ENCODE measurements at regions not wholly inside any gene's neighbourhood (a gene's known extent, or its start where the extent isn't known, plus 50 kb on each side); places are given as distances from the start of the nearest gene placed in this dataset.

DNA sequence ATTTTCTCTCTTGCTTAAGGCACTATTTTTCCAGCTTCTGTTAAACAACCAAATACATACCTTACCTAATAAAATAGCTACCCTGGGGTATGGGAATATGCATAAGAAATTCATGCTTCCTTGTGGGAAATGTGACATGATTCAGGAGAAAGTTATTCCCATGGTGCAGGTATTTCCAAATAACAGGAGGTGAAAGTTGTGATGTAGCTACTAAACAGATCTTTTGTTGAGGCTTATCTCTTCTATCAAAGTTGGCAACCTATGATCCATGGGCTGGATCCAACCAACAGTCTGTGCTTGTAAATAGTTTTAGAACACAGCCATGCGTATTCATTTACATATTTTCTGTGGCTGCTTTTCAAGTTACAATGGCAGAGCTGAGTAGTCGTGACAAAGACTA lies 177.8 kb upstream of the NBEA start:
- no peak for DNase-seq (ENCODE audit: low read depth in 2 of 3, low spot score in 2 of 3)

DNA sequence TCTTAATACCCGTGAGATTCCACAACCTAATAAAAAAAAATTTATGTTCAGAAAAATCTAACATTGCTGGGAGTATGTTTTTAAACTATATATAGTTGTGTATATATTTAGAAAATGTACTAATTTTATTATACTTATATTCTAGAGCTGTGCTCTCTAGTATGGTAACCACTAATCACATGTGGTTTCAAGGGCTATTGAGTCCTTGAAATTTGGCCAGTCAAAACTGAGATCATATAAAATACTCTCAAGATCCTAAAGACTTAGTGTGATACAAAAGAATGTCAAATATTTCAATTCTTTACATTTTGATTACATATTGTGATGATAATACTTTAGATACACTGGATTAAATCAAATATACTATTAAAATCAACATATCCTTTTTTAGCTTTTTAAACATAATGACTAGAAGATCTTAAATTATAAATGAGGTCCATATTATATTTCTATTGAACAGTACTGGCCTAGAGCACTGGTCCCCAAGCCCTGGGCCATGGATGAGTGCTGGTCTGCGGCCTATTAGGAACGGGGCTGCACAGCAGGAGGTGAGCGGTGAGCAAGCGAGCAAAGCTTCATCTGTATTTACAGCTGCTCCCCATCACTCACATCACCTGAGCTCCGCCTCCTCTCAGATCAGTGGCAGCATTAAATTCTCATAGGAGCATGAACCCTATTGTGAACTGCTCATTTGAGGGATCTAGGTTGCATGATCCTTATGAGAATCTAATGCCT lies 176.5 kb upstream of the NBEA start:
- no peak for DNase-seq (ENCODE audit: low read depth in 2 of 3, low spot score in 2 of 3)

DNA sequence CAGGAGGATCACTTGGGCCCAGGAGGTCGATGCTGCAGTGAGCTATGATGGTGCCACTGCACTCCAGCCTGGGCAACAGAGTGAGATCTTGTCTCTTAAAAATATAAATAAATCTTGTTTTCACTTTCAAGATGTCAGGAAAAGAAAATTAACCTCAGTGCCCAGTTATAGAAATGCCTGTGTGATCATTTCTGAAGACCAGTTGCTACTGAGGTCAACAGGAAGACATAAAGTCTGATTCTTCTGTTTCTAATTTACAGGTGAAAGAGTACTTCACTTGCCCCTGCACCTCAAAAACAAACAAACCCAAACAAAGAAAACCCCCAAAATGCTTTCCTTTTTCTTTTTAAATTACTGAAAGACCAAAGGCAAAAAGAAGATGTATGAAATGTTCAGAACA lies 174.3 kb upstream of the NBEA start:
- DNase-seq (ENCODE audit: low read depth in 2 of 3, low spot score in 2 of 3): no peak

DNA sequence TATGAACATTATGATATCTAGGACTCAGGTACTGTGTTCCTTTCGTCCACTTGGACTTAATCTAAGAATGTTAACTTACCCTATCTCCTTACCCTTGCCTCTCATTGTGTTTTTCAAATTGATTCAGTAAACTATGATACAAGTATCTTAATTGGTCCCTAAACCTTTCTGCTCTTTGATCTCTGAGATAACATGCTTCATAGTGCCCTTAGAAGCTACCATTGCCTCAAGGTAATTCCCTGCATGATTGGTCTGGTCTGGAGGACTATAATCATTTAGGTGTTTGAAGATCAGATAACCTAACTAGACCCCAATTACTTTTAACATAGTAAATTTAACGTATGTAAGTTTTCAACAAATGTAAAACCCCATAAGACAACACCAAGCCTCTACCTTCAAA lies 169.9 kb upstream of the NBEA start:
- DNase-seq (ENCODE audit: low read depth in 2 of 3, low spot score in 2 of 3): no peak

DNA sequence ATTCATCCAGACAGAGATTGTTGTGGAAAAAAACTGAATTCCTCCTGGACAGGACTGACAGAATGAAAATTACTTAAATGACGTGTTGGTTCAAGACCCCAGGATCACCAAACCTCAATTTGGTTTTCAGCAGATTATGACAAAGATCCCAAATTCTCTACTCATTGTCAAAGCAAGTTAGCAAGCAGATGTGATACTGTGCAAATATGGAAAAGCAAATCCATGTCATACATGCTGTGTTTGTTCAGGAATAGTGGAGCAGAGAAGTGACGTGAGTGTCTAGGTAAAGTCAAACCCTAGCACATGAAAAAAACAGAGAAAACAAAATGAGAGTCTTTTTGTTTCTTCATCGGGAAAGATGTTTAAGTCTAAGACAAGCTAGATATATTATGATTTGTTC lies 169.2 kb upstream of the NBEA start:
- DNase-seq (ENCODE audit: low read depth in 2 of 3, low spot score in 2 of 3): no peak

DNA sequence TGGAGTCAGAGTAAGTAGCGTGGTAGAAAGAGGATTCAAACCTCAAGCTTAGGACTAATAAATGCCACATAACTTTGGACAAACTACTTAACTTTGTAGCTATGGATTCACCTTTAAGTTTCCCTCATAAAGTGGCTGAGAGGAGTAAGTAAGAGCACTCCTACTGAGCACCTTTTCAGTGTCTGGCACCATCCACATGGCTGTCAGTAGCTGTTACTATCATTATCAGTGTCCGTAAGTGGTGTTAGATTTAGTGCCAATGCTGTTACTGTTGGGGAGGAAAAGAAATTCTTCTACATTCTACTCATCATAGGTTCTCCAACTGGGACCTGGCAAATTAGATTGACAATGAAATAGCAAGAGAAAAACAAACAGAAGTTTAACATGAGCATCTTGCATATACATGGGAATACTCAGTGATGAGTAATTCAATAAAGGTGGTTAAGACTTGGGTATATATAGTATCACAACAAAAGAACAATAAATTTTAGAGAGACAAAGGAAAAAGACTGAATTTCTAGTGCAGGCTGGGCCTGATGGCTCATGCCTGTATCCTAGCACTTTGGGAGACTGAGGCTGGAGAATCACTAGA lies 165.6 kb upstream of the NBEA start:
- DNase-seq (ENCODE audit: low read depth in 2 of 3, low spot score in 2 of 3): no peak

DNA sequence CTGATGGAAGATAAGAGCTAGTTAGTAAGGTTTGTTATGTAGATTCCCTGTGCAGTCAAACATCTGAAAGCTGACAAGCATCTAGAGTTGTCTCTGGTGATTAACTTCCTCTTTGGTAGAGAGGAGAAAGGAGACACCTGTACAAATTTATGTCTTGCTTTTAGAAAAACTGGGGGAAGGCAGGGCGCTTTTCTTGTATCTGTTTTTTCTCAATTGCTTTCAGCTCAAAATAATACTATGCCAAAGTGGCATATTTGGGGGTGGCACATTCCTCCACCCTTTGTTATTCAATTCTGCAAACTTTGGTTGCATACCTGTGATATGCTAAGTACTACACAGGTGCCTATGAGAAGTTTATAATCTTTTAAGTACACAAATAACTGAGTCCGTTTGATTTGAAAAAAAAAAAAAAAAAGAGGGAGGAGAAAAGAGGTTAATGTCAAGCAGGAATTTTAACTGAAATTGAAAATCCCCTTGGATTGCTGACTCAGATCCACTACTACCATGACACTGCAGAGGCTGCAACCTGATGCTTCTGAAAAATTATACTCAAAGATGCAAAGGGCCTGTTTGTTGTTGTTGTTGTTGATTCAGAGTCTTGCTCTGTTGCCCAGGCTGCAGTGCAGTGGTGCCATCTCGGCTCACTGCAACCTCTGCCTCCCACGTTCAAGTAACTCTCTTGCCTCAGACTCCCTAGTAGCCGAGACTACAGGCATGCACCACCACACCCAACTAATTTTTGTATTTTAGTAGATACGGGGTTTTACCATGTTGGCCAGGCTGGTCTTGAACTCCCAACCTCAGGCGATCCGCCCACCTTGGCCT lies 164.8 kb upstream of the NBEA start:
- no peak for DNase-seq (ENCODE audit: low read depth in 2 of 3, low spot score in 2 of 3)

DNA sequence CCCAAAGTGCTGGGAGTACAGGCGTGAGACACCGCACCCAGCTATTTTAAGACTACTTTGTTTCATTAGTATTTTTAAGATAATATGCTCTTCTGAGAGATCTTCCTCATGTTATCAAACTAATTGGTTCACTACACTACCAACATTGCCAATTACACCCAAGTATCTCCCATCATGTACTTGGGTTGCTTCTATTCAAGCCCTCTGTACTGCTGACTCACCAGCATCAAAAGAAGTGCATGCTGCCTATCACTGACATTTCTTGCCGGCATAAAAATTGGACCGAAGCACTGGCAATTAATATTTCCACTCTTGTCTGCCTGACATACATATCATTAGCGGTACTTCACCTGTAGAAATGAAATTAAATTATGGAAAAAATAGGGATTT lies 164.2 kb upstream of the NBEA start:
- DNase-seq (ENCODE audit: low read depth in 2 of 3, low spot score in 2 of 3): no peak

DNA sequence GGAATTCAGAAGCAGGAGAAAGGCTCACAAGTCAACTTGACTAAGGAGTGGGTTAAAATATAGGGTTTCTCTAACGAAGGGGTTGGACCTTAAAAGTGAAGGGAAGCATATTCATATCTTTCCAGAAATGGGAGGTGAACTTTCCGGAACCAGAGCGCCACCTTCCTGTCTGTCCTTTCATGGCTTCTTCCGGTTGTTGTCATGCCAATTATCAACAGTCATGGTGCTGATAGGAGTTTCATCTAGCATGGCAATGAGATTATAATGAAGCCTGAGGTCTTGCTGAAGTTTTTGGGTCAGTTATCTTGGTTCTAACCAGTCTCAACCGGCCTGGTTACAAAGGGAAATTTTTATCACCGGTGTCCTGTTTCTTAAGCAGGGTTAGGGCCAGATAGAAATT lies 162.9 kb upstream of the NBEA start:
- DNase-seq (ENCODE audit: low read depth in 2 of 3, low spot score in 2 of 3): no peak

DNA sequence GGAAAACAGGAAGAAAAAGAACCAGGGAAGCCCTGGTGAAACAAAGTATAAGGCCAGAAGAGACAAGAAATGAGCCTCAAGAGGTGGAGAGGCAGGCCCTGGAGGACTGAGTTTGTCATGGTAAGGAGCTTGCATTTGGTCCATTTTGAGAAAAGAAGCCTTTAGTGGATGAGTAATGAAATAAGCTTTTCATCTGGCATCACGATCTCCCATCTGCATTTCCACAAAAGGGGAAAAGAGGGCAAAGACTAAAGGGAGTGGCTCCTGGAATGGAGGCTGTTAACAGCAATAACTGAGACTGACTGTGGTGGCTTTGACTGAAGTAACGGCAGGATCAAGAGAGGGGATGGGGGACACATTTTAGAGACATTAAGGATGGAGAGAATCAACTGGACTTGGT lies 148.8 kb upstream of the NBEA start:
- no peak for DNase-seq (ENCODE audit: low read depth in 2 of 3, low spot score in 2 of 3)

DNA sequence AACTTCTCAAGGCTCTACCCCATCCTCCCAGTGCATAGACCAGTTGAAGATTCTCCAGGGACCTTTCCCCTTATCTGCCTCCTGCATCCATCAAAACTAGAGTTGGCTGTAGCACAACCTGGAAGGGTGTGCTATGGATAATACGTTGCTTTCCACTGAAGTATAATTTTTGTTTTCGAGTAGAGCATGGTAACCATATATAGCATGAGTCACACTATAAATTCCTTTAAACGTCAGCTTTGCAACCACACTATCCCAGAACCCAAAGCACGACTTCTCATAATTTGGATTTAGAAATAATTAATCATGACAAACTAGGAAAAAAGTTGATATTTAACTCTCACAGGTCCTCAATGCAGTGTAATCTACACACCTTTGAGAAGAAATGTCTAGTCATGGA lies 138.3 kb upstream of the NBEA start:
- no peak for DNase-seq (ENCODE audit: low read depth in 2 of 3, low spot score in 2 of 3)

DNA sequence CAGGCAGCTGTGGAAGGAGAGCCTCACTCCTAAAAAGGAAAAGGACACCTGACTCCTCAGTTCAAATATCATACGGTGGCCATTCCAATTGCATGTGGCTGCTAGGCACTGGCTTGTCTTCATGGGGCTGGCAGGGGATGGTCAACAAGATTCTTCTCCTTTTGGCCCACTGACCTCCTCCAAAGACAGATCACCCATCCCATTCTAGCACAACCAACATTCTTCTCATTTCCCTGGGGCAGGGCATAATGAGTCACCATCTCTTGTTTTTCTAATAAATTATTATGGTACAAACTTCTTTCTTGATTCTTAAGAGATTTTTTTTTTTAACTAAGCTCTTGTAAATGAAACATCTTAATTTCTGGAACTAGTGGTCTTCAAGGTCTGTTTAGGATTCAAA lies 136.7 kb upstream of the NBEA start:
- no peak for DNase-seq (ENCODE audit: low read depth in 2 of 3, low spot score in 2 of 3)

DNA sequence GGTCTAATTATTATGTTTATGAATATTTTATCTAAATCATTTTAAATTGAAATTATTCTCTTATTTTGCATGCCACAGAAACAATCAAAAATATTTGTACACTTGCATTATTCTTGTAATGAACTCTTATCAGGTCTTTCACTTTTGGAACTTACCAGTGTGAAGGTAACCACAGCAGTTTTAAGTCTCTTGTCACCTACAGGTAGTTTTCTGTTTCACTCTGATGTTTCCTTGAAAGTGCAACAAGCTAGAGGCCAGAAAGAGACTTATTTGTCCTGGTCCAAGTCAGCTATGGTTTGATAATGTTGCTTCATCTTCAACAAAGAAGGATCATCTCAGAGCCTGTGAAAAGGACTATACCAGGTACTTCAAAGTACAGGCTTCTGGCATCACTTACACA lies 133.4 kb upstream of the NBEA start:
- no peak for DNase-seq (ENCODE audit: low read depth in 2 of 3, low spot score in 2 of 3)

DNA sequence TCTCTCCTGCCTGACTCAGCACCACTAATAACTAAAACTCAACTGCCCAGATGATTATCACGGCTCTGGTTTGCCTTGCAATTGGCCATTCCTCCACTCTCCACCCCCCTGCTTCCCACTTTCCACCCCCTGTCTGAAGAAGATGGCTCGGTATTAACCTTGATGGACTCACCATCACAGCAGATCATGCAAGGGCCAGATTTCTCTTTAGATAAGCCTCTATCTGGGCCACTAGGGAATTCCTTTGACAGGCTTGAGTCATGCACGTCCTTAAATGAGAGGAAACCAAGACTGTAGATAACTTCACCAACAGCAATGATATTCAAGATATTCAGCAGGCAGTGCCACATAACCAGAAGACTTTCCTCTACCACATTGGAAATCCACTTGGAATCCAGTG lies 131.1 kb upstream of the NBEA start:
- no peak for DNase-seq (ENCODE audit: low read depth in 2 of 3, low spot score in 2 of 3)

DNA sequence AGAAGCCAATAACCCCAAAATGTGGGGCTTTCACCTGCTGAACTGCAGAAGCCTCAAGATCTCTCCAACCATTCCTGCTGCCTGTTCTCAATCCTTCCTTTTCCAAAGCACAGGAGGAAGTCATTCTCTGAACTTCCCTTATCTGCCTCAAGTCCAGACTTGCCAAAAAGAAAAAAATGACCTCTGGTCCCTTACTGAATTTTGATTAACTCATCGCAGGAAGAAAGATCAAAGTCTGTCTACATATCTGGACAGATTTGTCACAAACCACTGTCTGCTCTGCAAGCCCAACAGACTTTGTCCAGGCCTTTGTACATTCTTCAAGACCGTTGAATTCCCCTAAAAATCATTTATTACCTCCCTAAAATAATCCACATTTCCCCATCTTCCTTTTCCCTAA lies 126.5 kb upstream of the NBEA start:
- no peak for DNase-seq (ENCODE audit: low read depth in 2 of 3, low spot score in 2 of 3)

DNA sequence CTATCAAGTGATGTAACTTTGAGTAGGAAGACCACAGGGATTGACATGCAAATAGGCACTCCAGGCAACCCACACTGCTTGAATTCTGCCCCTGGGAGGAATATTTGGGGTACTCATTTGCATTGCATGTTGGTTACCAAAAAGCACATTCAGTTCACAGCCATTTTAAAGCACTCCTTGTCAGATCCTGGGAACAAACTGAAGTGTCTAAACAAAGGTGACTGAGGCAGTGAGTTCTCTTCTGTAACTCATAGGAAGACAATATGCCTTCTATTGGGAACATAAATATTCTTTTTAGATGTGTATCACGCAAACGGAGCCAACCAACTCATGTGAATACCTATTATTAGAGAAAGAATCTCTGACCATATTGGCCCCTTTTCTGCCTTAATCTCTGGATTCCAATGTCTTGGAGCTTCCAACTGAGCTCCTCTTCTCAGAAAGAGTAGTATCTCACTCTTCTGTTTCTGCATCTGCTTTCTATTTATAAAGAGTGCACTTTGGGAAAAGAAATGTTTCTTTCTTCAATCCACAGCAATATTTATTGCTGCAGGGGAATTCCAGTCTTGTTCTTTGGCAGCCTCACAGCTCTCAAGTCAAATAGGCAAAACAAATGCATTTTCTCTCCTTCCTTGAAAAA lies 125.7 kb upstream of the NBEA start:
- DNase-seq (ENCODE audit: low read depth in 2 of 3, low spot score in 2 of 3): no peak

DNA sequence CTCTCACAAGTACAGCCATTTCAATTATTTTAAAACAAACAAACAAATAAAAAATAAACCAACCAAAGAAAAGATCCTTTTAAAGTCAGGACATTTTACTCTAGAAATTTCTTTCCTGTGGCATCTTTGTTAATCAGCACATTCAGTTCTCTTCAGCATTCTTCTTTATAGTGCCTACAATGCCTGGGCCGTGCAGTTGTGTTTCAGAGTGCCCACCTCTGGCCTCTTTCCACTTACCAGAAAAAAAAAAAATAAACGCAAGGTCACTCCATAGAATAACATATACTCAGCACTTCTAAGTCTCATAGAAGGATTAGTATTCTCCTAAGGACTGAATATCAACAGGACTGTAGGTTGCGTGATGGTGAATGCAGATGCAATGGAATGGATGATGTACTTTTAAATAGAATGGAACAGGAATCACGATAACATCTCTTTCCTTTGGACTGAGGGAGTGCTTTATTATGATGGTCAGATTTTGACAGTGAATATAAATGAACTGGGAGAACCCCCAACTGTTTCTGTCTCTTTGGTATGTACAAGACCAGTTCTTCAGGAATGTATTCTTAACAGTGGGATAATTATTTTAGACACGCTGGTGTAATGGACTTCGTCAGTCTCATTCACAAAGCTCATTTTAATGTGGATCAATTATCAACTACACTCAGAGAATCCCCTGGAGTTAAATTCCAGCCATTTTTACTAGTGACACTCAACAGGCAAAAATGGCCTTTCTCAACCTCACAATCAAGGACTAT lies 125.0 kb upstream of the NBEA start:
- no peak for DNase-seq (ENCODE audit: low read depth in 2 of 3, low spot score in 2 of 3)

DNA sequence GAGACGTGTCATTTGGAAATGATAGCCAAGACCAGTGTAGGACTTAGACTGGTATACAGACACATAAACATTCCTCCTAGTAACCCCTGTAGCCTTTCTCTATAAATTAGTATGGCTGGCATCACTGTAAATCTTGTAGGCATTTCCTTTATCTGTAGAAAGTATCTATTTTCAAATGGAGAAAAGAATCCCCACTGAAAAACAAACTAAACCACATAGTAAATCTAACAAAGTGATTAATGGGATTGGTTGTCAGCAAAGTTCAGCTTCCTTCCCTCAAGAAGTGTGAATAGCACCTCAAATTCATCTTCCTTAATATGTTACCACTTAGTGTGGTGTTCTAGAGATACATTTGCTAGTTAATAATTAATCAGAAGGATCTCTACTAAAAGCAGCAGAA lies 119.4 kb upstream of the NBEA start:
- DNase-seq (ENCODE audit: low read depth in 2 of 3, low spot score in 2 of 3): no peak

DNA sequence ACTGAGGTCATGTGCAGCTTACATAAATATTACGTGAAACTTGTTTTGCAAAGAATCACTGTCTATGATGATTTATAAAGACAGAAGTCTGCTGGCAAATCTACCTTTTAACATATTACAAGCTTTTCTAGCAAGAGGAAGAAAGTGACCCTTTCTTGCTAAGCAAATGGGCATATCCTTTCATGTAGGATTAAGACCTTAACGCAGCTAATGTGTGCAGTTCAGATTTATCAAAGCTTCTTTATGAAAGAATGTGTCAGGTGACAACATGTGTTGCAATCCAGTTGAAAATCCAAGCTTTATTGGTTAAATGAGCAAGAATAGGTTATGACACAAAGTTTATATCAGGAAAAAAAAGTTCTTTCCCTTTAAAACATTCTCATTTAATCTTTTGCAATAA lies 115.6 kb upstream of the NBEA start:
- no peak for DNase-seq (ENCODE audit: low read depth in 2 of 3, low spot score in 2 of 3)

DNA sequence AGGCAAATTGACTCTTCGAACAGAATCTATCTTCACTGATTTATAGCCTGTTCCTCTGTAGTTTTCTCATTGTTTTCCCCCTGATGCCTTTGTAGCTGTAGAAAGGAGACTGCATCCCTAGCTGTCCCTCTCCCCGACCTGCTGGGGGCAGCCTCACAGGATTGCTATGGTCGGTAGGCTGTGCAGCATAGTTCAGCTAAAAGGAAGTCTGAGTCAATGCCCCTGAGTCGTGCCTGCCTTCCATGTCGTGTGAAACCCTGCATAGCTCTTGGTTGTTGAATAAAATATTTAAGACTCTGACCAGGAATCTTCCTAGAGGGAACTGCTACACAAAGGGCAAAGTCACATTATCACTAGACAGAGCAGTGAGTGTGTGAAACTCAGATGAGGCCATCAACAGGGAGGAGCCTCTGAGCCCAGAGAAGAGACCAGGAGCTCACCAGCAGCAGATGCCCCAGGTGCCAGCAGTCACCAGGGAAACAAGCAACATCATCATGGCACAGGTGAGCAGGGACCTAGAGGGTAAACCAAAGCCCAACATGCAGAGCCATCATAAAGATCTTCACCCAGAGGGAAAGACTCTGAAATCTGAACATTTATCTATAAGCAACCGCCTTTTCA lies 108.4 kb upstream of the NBEA start:
- DNase-seq (ENCODE audit: low read depth in 2 of 3, low spot score in 2 of 3): no peak

DNA sequence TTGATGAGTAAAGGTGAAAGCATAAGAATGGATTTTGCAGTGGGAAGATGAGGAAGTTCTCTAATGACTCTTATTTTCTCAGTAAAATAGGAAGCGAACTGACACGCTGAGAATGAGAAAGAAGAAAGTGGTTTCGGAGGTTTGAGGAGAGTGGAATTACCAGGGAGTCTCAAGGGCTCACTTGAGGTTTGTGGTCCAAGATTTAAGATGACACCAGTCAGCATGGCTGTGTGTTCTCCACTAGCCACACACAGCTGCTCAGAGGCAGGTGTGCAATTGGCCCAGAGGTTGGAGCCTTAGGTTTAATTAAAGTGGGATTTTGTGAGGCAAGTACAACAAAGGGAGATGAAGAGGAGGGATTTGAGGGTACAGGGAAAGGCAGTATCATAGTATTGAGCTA lies 99.6 kb upstream of the NBEA start:
- DNase-seq (ENCODE audit: low read depth in 2 of 3, low spot score in 2 of 3): no peak

Measured in activated CD8-positive, alpha-beta memory T cell treated with anti-CD3 and anti-CD28 coated beads for 48 hours (primary cell).